ENCODE measurements at regions not wholly inside any gene's neighbourhood (a gene's known extent, or its start where the extent isn't known, plus 50 kb on each side); places are given as distances from the start of the nearest gene placed in this dataset.

DNA sequence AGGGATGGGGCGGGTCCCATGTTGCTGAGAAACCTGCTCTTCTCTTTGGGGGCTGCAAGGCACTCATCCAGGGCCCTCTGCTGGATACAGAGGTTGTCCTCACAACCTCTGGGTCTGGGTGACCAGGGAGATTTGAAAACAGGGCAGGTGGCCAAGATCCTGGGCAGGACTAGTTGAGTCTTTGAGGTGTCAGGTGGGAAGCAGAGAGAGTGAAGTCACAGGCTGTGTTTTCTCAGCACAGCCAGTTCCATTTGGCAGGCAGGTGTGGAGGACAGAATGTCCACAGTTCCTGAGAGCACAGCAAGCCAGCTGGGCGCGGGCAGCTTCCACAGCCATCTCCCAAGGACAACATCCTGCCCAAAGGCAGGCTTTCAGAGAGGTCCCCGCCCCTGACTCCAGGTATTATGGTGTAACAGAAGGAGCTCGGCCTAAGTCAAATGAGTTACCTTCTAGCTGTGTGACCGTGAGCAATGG lies 118.8 kb downstream of the NUFIP1 start:
- no peak for DNase-seq (ENCODE audit: low spot score)
- 75% methylated on average over 6 of the region's 6 CpGs for WGBS
- H3K9ac ChIP-seq (ENCODE audit: low read depth in 1 of 2, low read length in 2 of 2), result no peak overlapping the region
- no peaks in the 10 kb centered on the region for H3K36me3 ChIP-seq (ENCODE audit: control insufficient read depth in 4 of 4, insufficient read depth in 3 of 4, low read depth in 1 of 4, low read length in 3 of 4)
- H3K4me1 ChIP-seq (ENCODE audit: control insufficient read depth in 4 of 4, insufficient read depth in 4 of 4, low read length in 3 of 4), result peaks cover 0 to 6% (median 2%) of the 10 kb centered on the region in 4 donors
- no peaks in the 10 kb centered on the region for H3K9me3 ChIP-seq (ENCODE audit: control insufficient read depth in 4 of 4, low read length in 3 of 4)
- TF ChIP-seq HNF4G (IDR thresholded peaks at IDR 0.05), result no peak
- TF ChIP-seq RAD21 (IDR thresholded peaks at IDR 0.05), result no peak
- TF ChIP-seq GABPA (IDR thresholded peaks at IDR 0.05 in 1 of 2, conservative IDR thresholded peaks at IDR 0.05 in 1 of 2), result no peak
- no peak for TF ChIP-seq FOXA2 (IDR thresholded peaks at IDR 0.05)
- no peak for TF ChIP-seq NR2F2 (IDR thresholded peaks at IDR 0.05)
- no peak for TF ChIP-seq SP1 (IDR thresholded peaks at IDR 0.05)
- TF ChIP-seq, protein P1, sequence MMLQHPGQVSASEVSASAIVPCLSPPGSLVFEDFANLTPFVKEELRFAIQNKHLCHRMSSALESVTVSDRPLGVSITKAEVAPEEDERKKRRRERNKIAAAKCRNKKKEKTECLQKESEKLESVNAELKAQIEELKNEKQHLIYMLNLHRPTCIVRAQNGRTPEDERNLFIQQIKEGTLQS (IDR thresholded peaks at IDR 0.05), result no peak
- no peak for TF ChIP-seq HNF4A (conservative IDR thresholded peaks at IDR 0.05)
- TF ChIP-seq, protein P2, sequence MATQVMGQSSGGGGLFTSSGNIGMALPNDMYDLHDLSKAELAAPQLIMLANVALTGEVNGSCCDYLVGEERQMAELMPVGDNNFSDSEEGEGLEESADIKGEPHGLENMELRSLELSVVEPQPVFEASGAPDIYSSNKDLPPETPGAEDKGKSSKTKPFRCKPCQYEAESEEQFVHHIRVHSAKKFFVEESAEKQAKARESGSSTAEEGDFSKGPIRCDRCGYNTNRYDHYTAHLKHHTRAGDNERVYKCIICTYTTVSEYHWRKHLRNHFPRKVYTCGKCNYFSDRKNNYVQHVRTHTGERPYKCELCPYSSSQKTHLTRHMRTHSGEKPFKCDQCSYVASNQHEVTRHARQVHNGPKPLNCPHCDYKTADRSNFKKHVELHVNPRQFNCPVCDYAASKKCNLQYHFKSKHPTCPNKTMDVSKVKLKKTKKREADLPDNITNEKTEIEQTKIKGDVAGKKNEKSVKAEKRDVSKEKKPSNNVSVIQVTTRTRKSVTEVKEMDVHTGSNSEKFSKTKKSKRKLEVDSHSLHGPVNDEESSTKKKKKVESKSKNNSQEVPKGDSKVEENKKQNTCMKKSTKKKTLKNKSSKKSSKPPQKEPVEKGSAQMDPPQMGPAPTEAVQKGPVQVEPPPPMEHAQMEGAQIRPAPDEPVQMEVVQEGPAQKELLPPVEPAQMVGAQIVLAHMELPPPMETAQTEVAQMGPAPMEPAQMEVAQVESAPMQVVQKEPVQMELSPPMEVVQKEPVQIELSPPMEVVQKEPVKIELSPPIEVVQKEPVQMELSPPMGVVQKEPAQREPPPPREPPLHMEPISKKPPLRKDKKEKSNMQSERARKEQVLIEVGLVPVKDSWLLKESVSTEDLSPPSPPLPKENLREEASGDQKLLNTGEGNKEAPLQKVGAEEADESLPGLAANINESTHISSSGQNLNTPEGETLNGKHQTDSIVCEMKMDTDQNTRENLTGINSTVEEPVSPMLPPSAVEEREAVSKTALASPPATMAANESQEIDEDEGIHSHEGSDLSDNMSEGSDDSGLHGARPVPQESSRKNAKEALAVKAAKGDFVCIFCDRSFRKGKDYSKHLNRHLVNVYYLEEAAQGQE (IDR thresholded peaks at IDR 0.05), result no peak
- no peaks in the 10 kb centered on the region for H3K27me3 ChIP-seq (ENCODE audit: control insufficient read depth in 4 of 4, insufficient read depth in 4 of 4, low read length in 3 of 4)
- no peak overlapping the region for H3K4me3 ChIP-seq (ENCODE audit: low read depth in 1 of 3, low read length in 3 of 3)
- H3K27ac ChIP-seq (ENCODE audit: low read depth in 1 of 2, low read length in 2 of 2), result no peak overlapping the region

DNA sequence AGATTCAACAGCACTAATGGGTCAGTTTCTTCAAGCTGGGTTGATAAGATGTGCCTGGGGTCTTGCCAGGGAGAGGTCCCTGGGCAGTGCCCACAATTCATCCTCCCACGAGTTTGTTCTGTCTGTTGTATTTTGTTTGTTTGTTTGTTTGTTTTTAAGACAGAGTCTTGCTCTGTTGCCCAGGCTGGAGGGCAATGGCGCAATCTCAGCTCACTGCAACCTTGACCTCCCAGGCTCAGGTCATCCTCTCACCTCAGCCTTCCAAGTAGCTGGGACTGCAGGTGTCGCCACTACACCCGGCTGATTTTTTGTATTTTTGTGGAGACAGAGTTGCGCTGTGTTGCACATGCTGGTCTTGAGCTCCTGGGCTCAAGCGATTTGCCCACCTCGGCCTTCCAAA lies 120.1 kb downstream of the NUFIP1 start:
- no peak for TF ChIP-seq GABPA (IDR thresholded peaks at IDR 0.05 in 1 of 2, conservative IDR thresholded peaks at IDR 0.05 in 1 of 2)
- TF ChIP-seq, protein P1 (IDR thresholded peaks at IDR 0.05), result no peak
- TF ChIP-seq TAF1 (conservative IDR thresholded peaks at IDR 0.05), result no peak
- TF ChIP-seq HNF4A (conservative IDR thresholded peaks at IDR 0.05), result no peak
- TF ChIP-seq, protein P3, sequence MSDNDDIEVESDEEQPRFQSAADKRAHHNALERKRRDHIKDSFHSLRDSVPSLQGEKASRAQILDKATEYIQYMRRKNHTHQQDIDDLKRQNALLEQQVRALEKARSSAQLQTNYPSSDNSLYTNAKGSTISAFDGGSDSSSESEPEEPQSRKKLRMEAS (IDR thresholded peaks at IDR 0.05), result no peak
- TF ChIP-seq NR2F2 (IDR thresholded peaks at IDR 0.05), result no peak
- TF ChIP-seq YY1 (IDR thresholded peaks at IDR 0.05), result no peak
- TF ChIP-seq FOXA1 (IDR thresholded peaks at IDR 0.05), result no peak
- TF ChIP-seq FOXA2 (IDR thresholded peaks at IDR 0.05), result no peak
- TF ChIP-seq RAD21 (IDR thresholded peaks at IDR 0.05), result no peak
- TF ChIP-seq, protein P2 (IDR thresholded peaks at IDR 0.05), result no peak
- TF ChIP-seq, protein P4, sequence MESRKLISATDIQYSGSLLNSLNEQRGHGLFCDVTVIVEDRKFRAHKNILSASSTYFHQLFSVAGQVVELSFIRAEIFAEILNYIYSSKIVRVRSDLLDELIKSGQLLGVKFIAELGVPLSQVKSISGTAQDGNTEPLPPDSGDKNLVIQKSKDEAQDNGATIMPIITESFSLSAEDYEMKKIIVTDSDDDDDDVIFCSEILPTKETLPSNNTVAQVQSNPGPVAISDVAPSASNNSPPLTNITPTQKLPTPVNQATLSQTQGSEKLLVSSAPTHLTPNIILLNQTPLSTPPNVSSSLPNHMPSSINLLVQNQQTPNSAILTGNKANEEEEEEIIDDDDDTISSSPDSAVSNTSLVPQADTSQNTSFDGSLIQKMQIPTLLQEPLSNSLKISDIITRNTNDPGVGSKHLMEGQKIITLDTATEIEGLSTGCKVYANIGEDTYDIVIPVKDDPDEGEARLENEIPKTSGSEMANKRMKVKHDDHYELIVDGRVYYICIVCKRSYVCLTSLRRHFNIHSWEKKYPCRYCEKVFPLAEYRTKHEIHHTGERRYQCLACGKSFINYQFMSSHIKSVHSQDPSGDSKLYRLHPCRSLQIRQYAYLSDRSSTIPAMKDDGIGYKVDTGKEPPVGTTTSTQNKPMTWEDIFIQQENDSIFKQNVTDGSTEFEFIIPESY (IDR thresholded peaks at IDR 0.05), result no peak
- TF ChIP-seq RXRA (IDR thresholded peaks at IDR 0.05), result no peak
- TF ChIP-seq SP1 (IDR thresholded peaks at IDR 0.05), result no peak
- TF ChIP-seq EGR1 (IDR thresholded peaks at IDR 0.05; ENCODE audit: low read depth in 2 of 2), result no peak
- TF ChIP-seq HNF4G (IDR thresholded peaks at IDR 0.05), result no peak
- TF ChIP-seq, protein P5, sequence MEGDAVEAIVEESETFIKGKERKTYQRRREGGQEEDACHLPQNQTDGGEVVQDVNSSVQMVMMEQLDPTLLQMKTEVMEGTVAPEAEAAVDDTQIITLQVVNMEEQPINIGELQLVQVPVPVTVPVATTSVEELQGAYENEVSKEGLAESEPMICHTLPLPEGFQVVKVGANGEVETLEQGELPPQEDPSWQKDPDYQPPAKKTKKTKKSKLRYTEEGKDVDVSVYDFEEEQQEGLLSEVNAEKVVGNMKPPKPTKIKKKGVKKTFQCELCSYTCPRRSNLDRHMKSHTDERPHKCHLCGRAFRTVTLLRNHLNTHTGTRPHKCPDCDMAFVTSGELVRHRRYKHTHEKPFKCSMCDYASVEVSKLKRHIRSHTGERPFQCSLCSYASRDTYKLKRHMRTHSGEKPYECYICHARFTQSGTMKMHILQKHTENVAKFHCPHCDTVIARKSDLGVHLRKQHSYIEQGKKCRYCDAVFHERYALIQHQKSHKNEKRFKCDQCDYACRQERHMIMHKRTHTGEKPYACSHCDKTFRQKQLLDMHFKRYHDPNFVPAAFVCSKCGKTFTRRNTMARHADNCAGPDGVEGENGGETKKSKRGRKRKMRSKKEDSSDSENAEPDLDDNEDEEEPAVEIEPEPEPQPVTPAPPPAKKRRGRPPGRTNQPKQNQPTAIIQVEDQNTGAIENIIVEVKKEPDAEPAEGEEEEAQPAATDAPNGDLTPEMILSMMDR (IDR thresholded peaks at IDR 0.05; ENCODE audit: low read depth, low read length, missing input control), result no peak
- no peaks in the 10 kb centered on the region for H3K9me3 ChIP-seq (ENCODE audit: control insufficient read depth in 4 of 4, low read length in 3 of 4)
- no peaks in the 10 kb centered on the region for H3K36me3 ChIP-seq (ENCODE audit: control insufficient read depth in 4 of 4, insufficient read depth in 3 of 4, low read depth in 1 of 4, low read length in 3 of 4)
- DNase-seq (ENCODE audit: low spot score), result no peak
- no peak overlapping the region for H3K9ac ChIP-seq (ENCODE audit: low read depth in 1 of 2, low read length in 2 of 2)
- 76% methylated on average over 7 of the region's 7 CpGs for WGBS
- H3K4me3 ChIP-seq (ENCODE audit: low read depth in 1 of 3, low read length in 3 of 3), result no peak overlapping the region
- H3K27me3 ChIP-seq (ENCODE audit: control insufficient read depth in 4 of 4, insufficient read depth in 4 of 4, low read length in 3 of 4), result no peaks in the 10 kb centered on the region
- H3K4me1 ChIP-seq (ENCODE audit: control insufficient read depth in 4 of 4, insufficient read depth in 4 of 4, low read length in 3 of 4), result peaks cover 0 to 6% (median 2%) of the 10 kb centered on the region in 4 donors
- H3K27ac ChIP-seq (ENCODE audit: low read depth in 1 of 2, low read length in 2 of 2), result peak overlapping the region in 1 of 2 donors; percentile 19

All from liver (tissue), 8 donors.